Activated naive CD8-positive, alpha-beta T cell treated with anti-CD3 and anti-CD28 coated beads, Interleukin-2, amount 50 U/mL, for 16 hours (primary cell): ENCODE measurements at regions not wholly inside any gene's neighbourhood (a gene's known extent, or its start where the extent isn't known, plus 50 kb on each side); places are given as distances from the start of the nearest gene placed in this dataset.

Source experiments
- DNase-seq: peaks from one replicate; pipeline ENCODE4 v3.0.0-alpha.2; 2020; ENCODE audit warnings: low read depth, low spot score

- DNase-seq: no peak
These were observed 72.4 kb downstream of the KLF5 start for GRCh38 chr13:73131247-73131646.

- DNase-seq: no peak
These were observed 70.2 kb downstream of the KLF5 start for GRCh38 chr13:73129023-73129422.
